ENCODE measurements at regions not wholly inside any gene's neighbourhood (a gene's known extent, or its start where the extent isn't known, plus 50 kb on each side); places are given as distances from the start of the nearest gene placed in this dataset.

GRCh38 chr11:115959081-115959486 lies 454.9 kb upstream of the CADM1 start:
- H3K4me3 ChIP-seq (ENCODE audit: low read depth, low read length), result no peak overlapping the region
- no peak for DNase-seq (ENCODE audit: low read depth)
- TF ChIP-seq CTCF (IDR thresholded peaks at IDR 0.05; ENCODE audit: insufficient read depth, low read depth, low read length), result no peak

- H3K4me3 ChIP-seq (ENCODE audit: low read depth, low read length), result no peak overlapping the region
- no peak for TF ChIP-seq CTCF (IDR thresholded peaks at IDR 0.05; ENCODE audit: insufficient read depth, low read depth, low read length)
These were observed 454.1 kb upstream of the CADM1 start for GRCh38 chr11:115958089-115959000.

GRCh38 chr11:115955803-115956202 lies 451.6 kb upstream of the CADM1 start:
- DNase-seq (ENCODE audit: low read depth), result no peak
- H3K4me3 ChIP-seq (ENCODE audit: low read depth, low read length), result no peak overlapping the region
- no peak for TF ChIP-seq CTCF (IDR thresholded peaks at IDR 0.05; ENCODE audit: insufficient read depth, low read depth, low read length)

More at GRCh38 chr11:115958089-115959000, 454.1 kb upstream of the CADM1 start:
- DNase-seq (ENCODE audit: low read depth), result no peak

GRCh38 chr11:115950660-115951059 lies 446.4 kb upstream of the CADM1 start:
- no peak overlapping the region for H3K4me3 ChIP-seq (ENCODE audit: low read depth, low read length)
- no peak for DNase-seq (ENCODE audit: low read depth)
- TF ChIP-seq CTCF (IDR thresholded peaks at IDR 0.05; ENCODE audit: insufficient read depth, low read depth, low read length), result no peak

GRCh38 chr11:115944596-115944995 lies 440.4 kb upstream of the CADM1 start:
- TF ChIP-seq CTCF (IDR thresholded peaks at IDR 0.05; ENCODE audit: insufficient read depth, low read depth, low read length), result no peak
- H3K4me3 ChIP-seq (ENCODE audit: low read depth, low read length), result no peak overlapping the region
- DNase-seq (ENCODE audit: low read depth), result no peak

GRCh38 chr11:115942011-115942410 lies 437.8 kb upstream of the CADM1 start:
- TF ChIP-seq CTCF (IDR thresholded peaks at IDR 0.05; ENCODE audit: insufficient read depth, low read depth, low read length), result no peak
- DNase-seq (ENCODE audit: low read depth), result no peak
- no peak overlapping the region for H3K4me3 ChIP-seq (ENCODE audit: low read depth, low read length)
